KMS-11 (cell line): ENCODE measurements at regions not wholly inside any gene's neighbourhood (a gene's known extent, or its start where the extent isn't known, plus 50 kb on each side); places are given as distances from the start of the nearest gene placed in this dataset.

Source experiments
- H2AFZ ChIP-seq: fragments of 200-600 bp; sonication (generic); 2 replicates; pipeline ENCODE4 v1.6.1; 2016; ENCODE audit warnings: antibody characterized with exemption, mixed run types, low read depth
- H3K27ac ChIP-seq: fragments of 200-600 bp; sonication (generic); 2 replicates; pipeline ENCODE4 v1.6.1; 2016; ENCODE audit warnings: mild to moderate bottlenecking, mixed run types
- H3K27me3 ChIP-seq: fragments of 200-600 bp; sonication (generic); 2 replicates; pipeline ENCODE4 v1.6.1; 2017; ENCODE audit warnings: mild to moderate bottlenecking, low read depth, mixed run types, moderate library complexity; ENCODE audit not compliant: insufficient read depth
- H3K36me3 ChIP-seq: fragments of 200-600 bp; sonication (generic); 2 replicates; pipeline ENCODE4 v1.6.1; 2017; ENCODE audit warnings: mild to moderate bottlenecking, mixed run types; ENCODE audit not compliant: insufficient read depth
- H3K4me1 ChIP-seq: fragments of 200-600 bp; sonication (generic); 2 replicates; pipeline ENCODE4 v1.6.1; 2016; ENCODE audit warnings: mild to moderate bottlenecking, low read depth, mixed run types; ENCODE audit not compliant: poor library complexity, severe bottlenecking
- H3K4me2 ChIP-seq: fragments of 200-600 bp; sonication (generic); 2 replicates; pipeline ENCODE4 v1.7.0; 2016; ENCODE audit warnings: mild to moderate bottlenecking, mixed run types
- H3K4me3 ChIP-seq: fragments of 200-600 bp; sonication (generic); IDR thresholded peaks from 2 replicates; pipeline ENCODE4 v1.6.1; 2017; ENCODE audit warnings: low read depth, low read length, mixed read lengths; ENCODE audit not compliant: insufficient read depth
- H3K79me2 ChIP-seq: fragments of 200-600 bp; sonication (generic); 2 replicates; pipeline ENCODE4 v1.6.1; 2016; ENCODE audit warnings: low read depth, mixed run types; ENCODE audit not compliant: insufficient read depth
- H3K9ac ChIP-seq: fragments of 200-600 bp; sonication (generic); 2 replicates; pipeline ENCODE4 v1.6.1; 2016; ENCODE audit warnings: mild to moderate bottlenecking, mixed run types
- H4K20me1 ChIP-seq: fragments of 200-600 bp; sonication (generic); 2 replicates; pipeline ENCODE4 v1.6.1; 2016; ENCODE audit warnings: mild to moderate bottlenecking, mixed run types; ENCODE audit not compliant: insufficient read depth
- CTCF ChIP-seq: fragments of 200-600 bp; sonication (generic); conservative IDR thresholded peaks from 2 replicates; pipeline ENCODE4 v1.6.1; 2017; ENCODE audit warnings: low read depth, mild to moderate bottlenecking, antibody characterized with exemption, low read length, moderate library complexity, mixed read lengths

DNA sequence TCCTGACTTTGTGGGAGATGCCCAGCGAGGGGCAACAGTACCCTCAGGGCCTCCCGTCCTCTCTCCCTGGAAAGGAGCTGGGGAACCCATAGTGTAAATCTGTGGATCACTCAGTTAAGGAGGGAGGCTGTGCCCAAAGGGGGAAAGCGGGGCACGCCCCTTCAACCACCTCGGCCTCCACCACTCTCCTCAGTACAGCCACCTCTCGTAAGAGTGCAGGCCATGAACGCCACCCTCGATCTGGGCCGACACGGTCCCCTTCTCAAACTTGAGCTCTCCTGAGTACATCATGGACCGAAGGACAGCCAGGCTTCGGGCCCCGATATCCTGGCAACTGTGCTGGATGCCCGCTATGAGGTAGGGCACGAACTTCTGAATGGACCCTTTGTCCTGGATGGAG lies 221.8 kb upstream of the ATP6AP2 start:
- no peak for TF ChIP-seq CTCF
- H2AFZ ChIP-seq, result no peak overlapping the region
- H3K9ac ChIP-seq, result no peak overlapping the region
- H3K79me2 ChIP-seq, result no peaks in the 10 kb centered on the region
- no peak overlapping the region for H3K4me3 ChIP-seq
- H3K4me1 ChIP-seq, result no peaks in the 10 kb centered on the region
- no peak overlapping the region for H3K4me2 ChIP-seq
- H4K20me1 ChIP-seq, result no peaks in the 10 kb centered on the region
- no peaks in the 10 kb centered on the region for H3K27me3 ChIP-seq
- no peaks in the 10 kb centered on the region for H3K36me3 ChIP-seq
- H3K27ac ChIP-seq, result no peak overlapping the region

DNA sequence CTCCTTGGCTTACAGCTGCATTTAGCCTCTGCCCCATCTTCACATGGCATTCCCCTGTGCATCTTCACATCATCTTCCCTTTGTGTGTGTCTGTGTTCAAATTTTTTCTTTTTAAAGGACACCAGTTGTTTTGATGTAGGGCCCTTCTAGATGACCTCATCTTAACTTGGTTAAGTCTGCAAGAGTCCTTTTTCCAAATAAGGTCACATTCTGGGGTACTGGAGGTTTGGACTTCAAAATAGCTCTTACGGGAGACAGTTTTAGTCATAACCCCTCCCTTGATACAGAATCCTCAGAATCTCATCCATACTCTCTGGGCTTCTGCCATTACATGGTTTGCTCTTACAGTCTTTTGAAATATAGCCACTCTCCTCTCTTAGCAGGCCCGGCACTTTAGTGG lies 231.5 kb upstream of the ATP6AP2 start:
- H3K4me2 ChIP-seq, result no peak overlapping the region
- no peak overlapping the region for H3K27ac ChIP-seq
- no peak for TF ChIP-seq CTCF
- H3K79me2 ChIP-seq, result no peaks in the 10 kb centered on the region
- H3K9ac ChIP-seq, result no peak overlapping the region
- no peaks in the 10 kb centered on the region for H3K36me3 ChIP-seq
- no peaks in the 10 kb centered on the region for H3K4me1 ChIP-seq
- no peak overlapping the region for H2AFZ ChIP-seq
- no peaks in the 10 kb centered on the region for H3K27me3 ChIP-seq
- H4K20me1 ChIP-seq, result no peaks in the 10 kb centered on the region
- H3K4me3 ChIP-seq, result no peak overlapping the region

- Histone ChIP-seq H3K79me2 (no peaks in the 10 kb centered on the region), H3K36me3 (no peaks in the 10 kb centered on the region), H4K20me1 (no peaks in the 10 kb centered on the region), H3K27ac (no peak overlapping the region), H3K4me2 (no peak overlapping the region), H3K9ac (no peak overlapping the region), H3K4me3 (no peak overlapping the region), H2AFZ (no peak overlapping the region), H3K4me1 (no peaks in the 10 kb centered on the region), H3K27me3 (no peaks in the 10 kb centered on the region)
- no peak for TF ChIP-seq CTCF
These were observed 234.4 kb upstream of the ATP6AP2 start for GRCh38 chrX:40346379-40346778.

DNA sequence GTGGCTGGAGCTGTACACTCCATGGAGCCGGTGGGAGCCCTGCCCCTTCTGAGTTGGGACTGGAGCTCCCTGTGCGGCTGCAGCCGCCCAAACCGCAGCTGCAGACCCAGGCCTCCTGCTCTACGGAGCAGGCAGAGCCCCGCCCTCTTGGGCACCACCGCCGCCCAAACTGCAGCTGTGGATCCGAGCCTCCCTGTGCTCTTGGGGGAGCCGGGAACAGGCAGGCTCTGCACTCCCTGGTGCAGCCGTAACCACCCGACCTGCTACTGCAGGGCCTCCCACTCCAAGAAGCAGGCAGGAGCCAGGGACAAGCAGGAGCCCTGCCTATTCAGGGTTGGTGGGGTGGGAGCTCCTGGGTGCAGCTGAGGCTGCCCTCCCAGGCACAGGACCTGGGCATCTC lies 237.5 kb upstream of the ATP6AP2 start:
- Histone ChIP-seq H4K20me1 (no peaks in the 10 kb centered on the region), H3K36me3 (no peaks in the 10 kb centered on the region), H3K9ac (no peak overlapping the region), H3K4me2 (no peak overlapping the region), H3K27me3 (no peaks in the 10 kb centered on the region), H3K79me2 (no peaks in the 10 kb centered on the region), H2AFZ (no peak overlapping the region), H3K4me3 (no peak overlapping the region), H3K4me1 (no peaks in the 10 kb centered on the region), H3K27ac (no peak overlapping the region)
- no peak for TF ChIP-seq CTCF

DNA sequence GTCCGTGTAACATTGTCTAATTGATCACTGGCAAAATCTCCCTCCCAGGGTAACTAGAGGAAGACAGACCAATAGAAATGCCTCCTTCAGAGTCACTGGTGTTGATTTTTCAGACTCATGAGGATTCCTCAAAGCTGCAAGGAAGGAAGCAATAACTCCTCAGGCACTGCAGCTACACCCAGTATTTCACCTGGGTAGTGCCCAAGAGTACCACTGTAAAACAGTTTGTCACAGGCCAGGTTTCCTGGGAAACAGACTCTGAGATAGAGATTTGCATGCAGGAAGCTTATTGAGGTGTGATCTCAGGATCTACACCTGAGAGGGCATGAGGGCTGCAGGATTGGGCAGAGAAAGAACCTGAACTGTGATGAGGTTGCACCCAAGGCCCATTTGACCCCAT lies 240.7 kb upstream of the ATP6AP2 start:
- H3K9ac ChIP-seq, result no peak overlapping the region
- no peak for TF ChIP-seq CTCF
- H3K4me1 ChIP-seq, result no peaks in the 10 kb centered on the region
- H3K36me3 ChIP-seq, result no peaks in the 10 kb centered on the region
- H2AFZ ChIP-seq, result no peak overlapping the region
- H3K4me2 ChIP-seq, result no peak overlapping the region
- no peak overlapping the region for H3K4me3 ChIP-seq
- no peaks in the 10 kb centered on the region for H3K79me2 ChIP-seq
- H3K27ac ChIP-seq, result no peak overlapping the region
- H3K27me3 ChIP-seq, result no peaks in the 10 kb centered on the region
- H4K20me1 ChIP-seq, result no peaks in the 10 kb centered on the region
